ENCODE measurements at regions not wholly inside any gene's neighbourhood (a gene's known extent, or its start where the extent isn't known, plus 50 kb on each side); places are given as distances from the start of the nearest gene placed in this dataset.

GRCh38 chr3:181610083-181610972 is 101.4 kb upstream of the SOX2 start:
- no peak for TF ChIP-seq MAX (IDR thresholded peaks at IDR 0.05)

GRCh38 chr3:181609030-181609767 is 102.5 kb upstream of the SOX2 start:
- TF ChIP-seq EGR1 (IDR thresholded peaks at IDR 0.05) (no peak), TEAD4 (IDR thresholded peaks at IDR 0.05) (no peak), EP300 (IDR thresholded peaks at IDR 0.05; ENCODE audit: borderline replicate concordance) (no peak), ZBTB7A (IDR thresholded peaks at IDR 0.05; ENCODE audit: low read depth) (no peak), MAX (IDR thresholded peaks at IDR 0.05) (no peak), CEBPB (IDR thresholded peaks at IDR 0.05) (no peak), RAD21 (IDR thresholded peaks at IDR 0.05; ENCODE audit: low read depth) (no peak), USF1 (IDR thresholded peaks at IDR 0.05) (no peak), TAF1 (IDR thresholded peaks at IDR 0.05; ENCODE audit: low read depth) (no peak), NFIC (IDR thresholded peaks at IDR 0.05) (no peak), YY1 (IDR thresholded peaks at IDR 0.05; ENCODE audit: low read depth) (no peak), TCF12 (IDR thresholded peaks at IDR 0.05; ENCODE audit: low read depth) (no peak), CREB1 (IDR thresholded peaks at IDR 0.05; ENCODE audit: low read depth) (no peak), FOXM1 (IDR thresholded peaks at IDR 0.05; ENCODE audit: borderline replicate concordance, low read depth) (no peak)

GRCh38 chr3:181604267-181604666 is 107.5 kb upstream of the SOX2 start:
- no peak for TF ChIP-seq EP300 (IDR thresholded peaks at IDR 0.05; ENCODE audit: borderline replicate concordance)

- TF ChIP-seq CEBPB (IDR thresholded peaks at IDR 0.05): no peak
- TF ChIP-seq YY1 (IDR thresholded peaks at IDR 0.05; ENCODE audit: low read depth): no peak
- no peak for TF ChIP-seq REST (IDR thresholded peaks at IDR 0.05; ENCODE audit: low read depth)
- TF ChIP-seq TAF1 (IDR thresholded peaks at IDR 0.05; ENCODE audit: low read depth): no peak
- TF ChIP-seq NFIC (IDR thresholded peaks at IDR 0.05): no peak
- TF ChIP-seq ZBTB7A (IDR thresholded peaks at IDR 0.05; ENCODE audit: low read depth): no peak
- TF ChIP-seq FOXM1 (IDR thresholded peaks at IDR 0.05; ENCODE audit: borderline replicate concordance, low read depth): no peak
- TF ChIP-seq USF1 (IDR thresholded peaks at IDR 0.05): no peak
- TF ChIP-seq CREB1 (IDR thresholded peaks at IDR 0.05; ENCODE audit: low read depth): no peak
- TF ChIP-seq EGR1 (IDR thresholded peaks at IDR 0.05): no peak
- no peak for TF ChIP-seq TEAD4 (IDR thresholded peaks at IDR 0.05)
- TF ChIP-seq RAD21 (IDR thresholded peaks at IDR 0.05; ENCODE audit: low read depth): no peak
- TF ChIP-seq TCF12 (IDR thresholded peaks at IDR 0.05; ENCODE audit: low read depth): no peak
- TF ChIP-seq MAX (IDR thresholded peaks at IDR 0.05): no peak
- TF ChIP-seq EP300 (IDR thresholded peaks at IDR 0.05; ENCODE audit: borderline replicate concordance): no peak
Measured at GRCh38 chr3:181596126-181596525, 115.6 kb upstream of the SOX2 start.

GRCh38 chr3:181582619-181583018 is 129.1 kb upstream of the SOX2 start:
- no peak for TF ChIP-seq ZBTB7A (IDR thresholded peaks at IDR 0.05; ENCODE audit: low read depth)

GRCh38 chr3:181581656-181582055 is 130.1 kb upstream of the SOX2 start:
- TF ChIP-seq USF1 (IDR thresholded peaks at IDR 0.05): no peak
- no peak for TF ChIP-seq YY1 (IDR thresholded peaks at IDR 0.05; ENCODE audit: low read depth)
- no peak for TF ChIP-seq NFIC (IDR thresholded peaks at IDR 0.05)
- TF ChIP-seq TAF1 (IDR thresholded peaks at IDR 0.05; ENCODE audit: low read depth): no peak
- TF ChIP-seq EGR1 (IDR thresholded peaks at IDR 0.05): no peak
- no peak for TF ChIP-seq CEBPB (IDR thresholded peaks at IDR 0.05)
- TF ChIP-seq ZBTB7A (IDR thresholded peaks at IDR 0.05; ENCODE audit: low read depth): no peak
- no peak for TF ChIP-seq RAD21 (IDR thresholded peaks at IDR 0.05; ENCODE audit: low read depth)
- TF ChIP-seq MAX (IDR thresholded peaks at IDR 0.05): no peak
- TF ChIP-seq TEAD4 (IDR thresholded peaks at IDR 0.05): no peak
- no peak for TF ChIP-seq FOXM1 (IDR thresholded peaks at IDR 0.05; ENCODE audit: borderline replicate concordance, low read depth)
- TF ChIP-seq CREB1 (IDR thresholded peaks at IDR 0.05; ENCODE audit: low read depth): no peak
- no peak for TF ChIP-seq TCF12 (IDR thresholded peaks at IDR 0.05; ENCODE audit: low read depth)
- no peak for TF ChIP-seq EP300 (IDR thresholded peaks at IDR 0.05; ENCODE audit: borderline replicate concordance)
- TF ChIP-seq REST (IDR thresholded peaks at IDR 0.05; ENCODE audit: low read depth): no peak
